SH-SY5Y (cell line): ENCODE measurements at regions not wholly inside any gene's neighbourhood (a gene's known extent, or its start where the extent isn't known, plus 50 kb on each side); places are given as distances from the start of the nearest gene placed in this dataset.

Experiments used
- GATA2 ChIP-seq: IDR thresholded peaks from 2 replicates; pipeline ENCODE4 v1.6.1; 2011; ENCODE audit warnings: mild to moderate bottlenecking, low read depth, low read length
- GATA3 ChIP-seq: IDR thresholded peaks from 2 replicates; pipeline ENCODE4 v1.6.1; 2011; ENCODE audit warnings: low read depth, mild to moderate bottlenecking, low read length, moderate library complexity

DNA sequence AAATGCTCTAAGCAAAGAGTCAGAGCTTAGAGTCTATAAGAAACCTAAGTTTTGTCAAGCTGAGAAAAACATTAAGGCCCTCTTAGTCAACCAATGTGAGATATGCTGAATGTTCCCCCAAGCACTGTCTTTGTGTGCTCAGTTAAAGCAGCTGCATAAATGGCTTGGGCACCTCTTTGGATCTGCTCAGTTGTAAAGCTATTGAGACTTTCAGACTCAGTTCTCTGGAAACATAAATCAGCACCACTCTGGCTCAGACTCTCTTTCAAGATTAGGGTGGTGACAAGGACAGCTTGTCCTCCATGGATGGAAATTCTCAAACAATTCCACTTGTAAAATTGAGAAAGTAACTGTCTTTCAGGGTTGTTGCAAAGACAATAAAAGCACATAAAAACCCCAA is 807.9 kb downstream of the PRELID2 start:
- no peak for TF ChIP-seq GATA2
- no peak for TF ChIP-seq GATA3
